Keratinocyte (primary cell): ENCODE measurements at regions not wholly inside any gene's neighbourhood (a gene's known extent, or its start where the extent isn't known, plus 50 kb on each side); places are given as distances from the start of the nearest gene placed in this dataset.

Experiments
- CTCF ChIP-seq, 3 experiments: IDR thresholded peaks in 1 of 3; conservative IDR thresholded peaks in 1 of 3; optimal IDR thresholded peaks in 1 of 3; 2 replicates in 2 of 3; 3 replicates in 1 of 3; pipeline versions ENCODE3 to v1.5.1; 2011; ENCODE audit warnings: low read length in 3 of 3, mild to moderate bottlenecking in 3 of 3, moderate library complexity in 2 of 3, control low read depth in 1 of 3, inconsistent platforms in 1 of 3; ENCODE audit not compliant: insufficient read depth in 2 of 3; ENCODE audit errors: extremely low read depth in 1 of 3
- EZH2 ChIP-seq: IDR thresholded peaks from one replicate; pipeline ENCODE4 v1.6.1; 2012; ENCODE audit warnings: inconsistent platforms, mild to moderate bottlenecking, low read length, moderate library complexity

GRCh38 chr2:228722311-228722710 lies 540.8 kb upstream of the SPHKAP start:
- TF ChIP-seq EZH2 = no peak
- TF ChIP-seq CTCF (optimal IDR thresholded peaks at IDR 0.05 in 1 of 3, IDR thresholded peaks at IDR 0.05 in 1 of 3, conservative IDR thresholded peaks at IDR 0.05 in 1 of 3; ENCODE audit: extremely low read depth in 1 of 3, insufficient read depth in 2 of 3, low read length in 3 of 3) = no peak
